Calu3 (cell line): ENCODE measurements at regions not wholly inside any gene's neighbourhood (a gene's known extent, or its start where the extent isn't known, plus 50 kb on each side); places are given as distances from the start of the nearest gene placed in this dataset.

Experiments used
- BruUV-seq: library from RNA; stranded (reverse); fragments of 400-500 nt; replicated peaks from 2 replicates; lab custom pipeline; 2021; lab: Mats Ljungman, UMichigan
- CTCF ChIA-PET: fragments of 300-600 bp; sonication (Branson Sonifier 250); formaldehyde crosslinking; loops from one replicate; lab custom pipeline; 2022; ENCODE audit warnings: antibody characterized with exemption; lab: Charles Lee
- DNase-seq: peaks from one replicate; pipeline ENCODE4 v3.0.0; 2022
- H3K27ac Mint-ChIP-seq: one replicate; pipeline ENCODE4 v1.8.0; 2022; ENCODE audit warnings: mixed read lengths; ENCODE audit not compliant: unreplicated experiment
- H3K27me3 Mint-ChIP-seq: one replicate; pipeline ENCODE4 v1.8.0; 2022; ENCODE audit warnings: mixed read lengths; ENCODE audit not compliant: unreplicated experiment
- H3K36me3 Mint-ChIP-seq: one replicate; pipeline ENCODE4 v1.8.0; 2022; ENCODE audit warnings: mild to moderate bottlenecking, moderate library complexity, mixed read lengths; ENCODE audit not compliant: insufficient read depth, unreplicated experiment
- H3K4me1 Mint-ChIP-seq: one replicate; pipeline ENCODE4 v1.8.0; 2022; ENCODE audit warnings: mild to moderate bottlenecking, low read depth, mixed read lengths; ENCODE audit not compliant: unreplicated experiment
- H3K4me3 Mint-ChIP-seq: one replicate; pipeline ENCODE4 v1.8.0; 2022; ENCODE audit warnings: mild to moderate bottlenecking, low read depth, moderate library complexity, mixed read lengths; ENCODE audit not compliant: unreplicated experiment
- H3K9me3 Mint-ChIP-seq: one replicate; pipeline ENCODE4 v1.8.0; 2022; ENCODE audit warnings: low read depth, mixed read lengths; ENCODE audit not compliant: unreplicated experiment
- CTCF ChIP-seq: fragments of 200-600 bp; IDR thresholded peaks from one replicate; pipeline ENCODE4 v1.8.0; 2022; ENCODE audit warnings: antibody characterized with exemption; ENCODE audit not compliant: unreplicated experiment
- intact Hi-C: fragments of 100-400 bp; cut with micrococcal nuclease; formaldehyde crosslinking; loops from one replicate; pipeline ENCODE4 v1.10.0; 2022; ENCODE audit not compliant: unreplicated experiment

- no peak overlapping the region for H3K4me3 Mint-ChIP-seq
- no peaks in the 10 kb centered on the region for H3K9me3 Mint-ChIP-seq
- H3K27me3 Mint-ChIP-seq = peaks cover 97% of the 10 kb centered on the region
- intact Hi-C loops = no loop called here
- no peak overlapping the region for H3K27ac Mint-ChIP-seq
- H3K4me1 Mint-ChIP-seq = no peaks in the 10 kb centered on the region
- DNase-seq = no peak
- H3K36me3 Mint-ChIP-seq = no peaks in the 10 kb centered on the region
- no TSS peak for BruUV-seq
- no peak for TF ChIP-seq CTCF
- CTCF ChIA-PET = no interaction called here
Observed at GRCh38 chr16:66144641-66145040, 221.8 kb upstream of the CDH5 start.

DNA sequence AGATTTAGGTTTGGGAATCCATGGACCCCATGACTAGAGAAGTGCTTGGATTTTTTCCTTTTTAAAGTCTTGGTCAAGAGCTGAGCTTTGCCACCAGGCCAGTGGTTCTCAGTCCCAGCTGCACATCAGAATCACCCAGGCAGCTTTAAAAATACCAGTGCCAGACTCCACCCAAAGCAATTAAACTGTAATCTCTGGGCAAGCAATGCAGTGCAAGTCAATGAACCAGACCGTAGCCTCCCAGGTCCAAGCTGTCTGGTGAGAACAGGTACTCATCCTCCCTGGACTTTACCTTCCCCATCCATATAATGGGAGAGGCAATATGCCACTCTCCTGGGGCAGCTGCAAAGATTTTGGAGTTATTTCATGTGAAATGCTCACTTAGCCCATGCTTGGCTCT lies 223.1 kb upstream of the CDH5 start:
- TF ChIP-seq CTCF = no peak
- CTCF ChIA-PET = no interaction called here
- H3K27ac Mint-ChIP-seq = no peak overlapping the region
- no peaks in the 10 kb centered on the region for H3K36me3 Mint-ChIP-seq
- intact Hi-C loops = no loop called here
- H3K4me1 Mint-ChIP-seq = no peaks in the 10 kb centered on the region
- no peak overlapping the region for H3K4me3 Mint-ChIP-seq
- peaks cover 89% of the 10 kb centered on the region for H3K27me3 Mint-ChIP-seq
- H3K9me3 Mint-ChIP-seq = no peaks in the 10 kb centered on the region
- BruUV-seq = no TSS peak
- DNase-seq = no peak

DNA sequence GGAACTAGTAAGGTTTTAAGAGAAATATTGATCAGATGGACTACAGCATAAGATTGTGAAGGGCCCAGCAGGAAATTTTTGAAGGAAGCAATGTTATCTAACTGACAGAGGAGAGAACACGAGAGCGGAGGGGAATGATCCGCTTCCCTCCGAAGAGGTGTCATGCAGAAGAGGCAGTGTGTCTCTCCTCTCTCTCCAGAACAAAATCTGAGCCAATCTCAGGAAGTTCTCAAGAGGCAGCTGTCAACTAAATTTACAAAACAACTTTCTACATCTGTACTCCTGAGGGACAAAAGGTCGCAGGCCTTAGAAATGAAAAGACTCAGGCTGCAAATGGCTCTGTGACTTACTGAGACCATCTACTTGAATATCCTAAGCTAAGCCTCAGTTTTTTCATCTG lies 224.6 kb upstream of the CDH5 start:
- DNase-seq = no peak
- no peak for TF ChIP-seq CTCF
- CTCF ChIA-PET = no interaction called here

DNA sequence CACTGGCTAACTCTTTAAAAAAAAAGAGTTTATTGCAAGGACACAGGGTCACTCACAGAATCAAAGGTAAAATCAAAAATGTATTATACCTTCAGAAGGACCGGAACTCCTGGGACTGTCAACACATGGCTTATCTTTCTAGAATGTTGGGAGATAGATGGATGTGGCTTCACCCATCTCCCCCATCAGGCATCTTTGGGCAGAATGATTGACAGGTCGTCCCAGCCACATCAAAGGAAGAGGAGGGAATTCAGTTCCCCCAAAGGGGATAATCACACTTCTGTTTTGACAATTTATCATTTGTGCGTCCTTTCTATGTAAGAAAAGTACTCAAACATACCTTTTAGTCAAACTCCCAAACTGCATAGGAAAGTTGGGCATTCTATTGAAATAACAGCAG lies 228.6 kb upstream of the CDH5 start:
- Mint-ChIP-seq H3K9me3 (no peaks in the 10 kb centered on the region), H3K27me3 (peaks cover 92% of the 10 kb centered on the region), H3K27ac (no peak overlapping the region), H3K4me1 (no peaks in the 10 kb centered on the region), H3K36me3 (no peaks in the 10 kb centered on the region), H3K4me3 (no peak overlapping the region)
- no peak for DNase-seq
- TF ChIP-seq CTCF = no peak
- intact Hi-C loops = no loop called here
- BruUV-seq = no TSS peak
- CTCF ChIA-PET = no interaction called here

More for the DNA sequence above, 224.6 kb upstream of the CDH5 start:
- H3K27ac Mint-ChIP-seq = no peak overlapping the region
- intact Hi-C loops = no loop called here
- no peaks in the 10 kb centered on the region for H3K4me1 Mint-ChIP-seq
- no peaks in the 10 kb centered on the region for H3K9me3 Mint-ChIP-seq
- BruUV-seq = no TSS peak
- peaks cover 92% of the 10 kb centered on the region for H3K27me3 Mint-ChIP-seq
- no peak overlapping the region for H3K4me3 Mint-ChIP-seq
- H3K36me3 Mint-ChIP-seq = no peaks in the 10 kb centered on the region
